Right atrium auricular region (tissue), 2 donors: ENCODE measurements at regions not wholly inside any gene's neighbourhood (a gene's known extent, or its start where the extent isn't known, plus 50 kb on each side); places are given as distances from the start of the nearest gene placed in this dataset.

ENCODE experiments used
- DNase-seq: peaks from one replicate; pipeline ENCODE4 v3.0.0-alpha.2; 2019; ENCODE audit warnings: low spot score
- H3K27ac ChIP-seq, 2 donors: fragments of 200-600 bp; sonication (generic); 1 replicate in 1 of 2; 2 replicates in 1 of 2; pipeline ENCODE4 v1.5.1; 2016 to 2019
- H3K27me3 ChIP-seq, 2 donors: fragments of 200-600 bp; sonication (generic); one replicate each; pipeline versions ENCODE4 v1.5.1 to v1.6.0; 2017 to 2019
- H3K36me3 ChIP-seq: fragments of 200-600 bp; sonication (generic); one replicate; pipeline ENCODE4 v1.5.1; 2016
- H3K4me1 ChIP-seq, 2 donors: fragments of 200-600 bp; sonication (generic); one replicate each; pipeline versions ENCODE4 v1.5.1 to v1.6.0; 2017 to 2019
- H3K4me3 ChIP-seq, 2 donors: fragments of 200-600 bp; sonication (generic); 1 replicate in 1 of 2; 2 replicates in 1 of 2; pipeline ENCODE4 v1.5.1; 2017 to 2019; ENCODE audit warnings: mild to moderate bottlenecking in 1 of 2, moderate library complexity in 1 of 2
- H3K9me3 ChIP-seq, 2 donors: fragments of 200-600 bp; sonication (generic); one replicate each; pipeline ENCODE4 v1.5.1; 2019
- TF ChIP-seq, protein P1 (sequence below), 2 donors: fragments of 200-600 bp; sonication (generic); IDR thresholded peaks; one replicate each; pipeline ENCODE4 v1.5.1; 2019; ENCODE audit warnings: antibody characterized with exemption in 2 of 2

DNA sequence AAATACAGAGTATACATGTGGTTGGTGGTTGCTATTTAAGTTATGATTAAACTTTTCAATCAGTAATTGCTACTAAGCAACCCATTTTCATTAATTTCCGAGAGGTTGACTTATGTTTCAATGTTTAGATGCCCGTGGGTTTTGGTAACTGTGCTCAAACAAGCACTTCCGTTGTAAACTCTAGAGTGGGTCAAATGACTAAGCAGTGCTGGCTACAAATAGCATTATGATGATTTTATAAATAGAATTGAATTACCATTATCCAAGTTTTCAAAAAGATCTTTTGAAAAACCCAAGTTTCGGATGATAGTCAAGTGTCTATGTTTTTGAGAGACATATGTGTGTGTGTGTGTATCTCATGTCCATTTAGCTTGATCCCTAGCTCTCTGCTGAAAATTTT, 2369.4 kb upstream of the ACO1 start:
- H3K36me3 ChIP-seq = no peaks in the 10 kb centered on the region
- H3K27ac ChIP-seq = no peak overlapping the region
- no peaks in the 10 kb centered on the region for H3K9me3 ChIP-seq
- no peak overlapping the region for H3K4me3 ChIP-seq
- H3K4me1 ChIP-seq = no peaks in the 10 kb centered on the region
- TF ChIP-seq, protein P1, sequence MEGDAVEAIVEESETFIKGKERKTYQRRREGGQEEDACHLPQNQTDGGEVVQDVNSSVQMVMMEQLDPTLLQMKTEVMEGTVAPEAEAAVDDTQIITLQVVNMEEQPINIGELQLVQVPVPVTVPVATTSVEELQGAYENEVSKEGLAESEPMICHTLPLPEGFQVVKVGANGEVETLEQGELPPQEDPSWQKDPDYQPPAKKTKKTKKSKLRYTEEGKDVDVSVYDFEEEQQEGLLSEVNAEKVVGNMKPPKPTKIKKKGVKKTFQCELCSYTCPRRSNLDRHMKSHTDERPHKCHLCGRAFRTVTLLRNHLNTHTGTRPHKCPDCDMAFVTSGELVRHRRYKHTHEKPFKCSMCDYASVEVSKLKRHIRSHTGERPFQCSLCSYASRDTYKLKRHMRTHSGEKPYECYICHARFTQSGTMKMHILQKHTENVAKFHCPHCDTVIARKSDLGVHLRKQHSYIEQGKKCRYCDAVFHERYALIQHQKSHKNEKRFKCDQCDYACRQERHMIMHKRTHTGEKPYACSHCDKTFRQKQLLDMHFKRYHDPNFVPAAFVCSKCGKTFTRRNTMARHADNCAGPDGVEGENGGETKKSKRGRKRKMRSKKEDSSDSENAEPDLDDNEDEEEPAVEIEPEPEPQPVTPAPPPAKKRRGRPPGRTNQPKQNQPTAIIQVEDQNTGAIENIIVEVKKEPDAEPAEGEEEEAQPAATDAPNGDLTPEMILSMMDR (IDR thresholded peaks at IDR 0.05) = no peak
- H3K27me3 ChIP-seq = no peaks in the 10 kb centered on the region
- DNase-seq = no peak

GRCh38 chr9:30020161-30020560, 2364.3 kb upstream of the ACO1 start:
- TF ChIP-seq, protein P1 (IDR thresholded peaks at IDR 0.05) = no peak
- no peak for DNase-seq
- no peaks in the 10 kb centered on the region for H3K36me3 ChIP-seq
- H3K4me1 ChIP-seq = no peaks in the 10 kb centered on the region
- no peaks in the 10 kb centered on the region for H3K27me3 ChIP-seq
- H3K9me3 ChIP-seq = no peaks in the 10 kb centered on the region
- no peak overlapping the region for H3K4me3 ChIP-seq
- no peak overlapping the region for H3K27ac ChIP-seq

- H3K36me3 ChIP-seq = no peaks in the 10 kb centered on the region
- H3K27ac ChIP-seq = no peak overlapping the region
- no peaks in the 10 kb centered on the region for H3K27me3 ChIP-seq
- no peak for DNase-seq
- H3K4me1 ChIP-seq = no peaks in the 10 kb centered on the region
- H3K4me3 ChIP-seq = no peak overlapping the region
- TF ChIP-seq, protein P1 (IDR thresholded peaks at IDR 0.05) = no peak
- H3K9me3 ChIP-seq = no peaks in the 10 kb centered on the region
These were observed 2348.7 kb upstream of the ACO1 start for GRCh38 chr9:30035761-30036160.

- H3K36me3 ChIP-seq = no peaks in the 10 kb centered on the region
- H3K27me3 ChIP-seq = no peaks in the 10 kb centered on the region
- no peaks in the 10 kb centered on the region for H3K4me1 ChIP-seq
- no peaks in the 10 kb centered on the region for H3K9me3 ChIP-seq
- DNase-seq = no peak
- H3K27ac ChIP-seq = no peak overlapping the region
- H3K4me3 ChIP-seq = no peak overlapping the region
- TF ChIP-seq, protein P1 (IDR thresholded peaks at IDR 0.05) = no peak
These were observed 2347.9 kb upstream of the ACO1 start for GRCh38 chr9:30036558-30036957.

GRCh38 chr9:30039712-30040111, 2344.7 kb upstream of the ACO1 start:
- no peak overlapping the region for H3K4me3 ChIP-seq
- H3K9me3 ChIP-seq = no peaks in the 10 kb centered on the region
- H3K27me3 ChIP-seq = no peaks in the 10 kb centered on the region

GRCh38 chr9:30048396-30048795, 2336.0 kb upstream of the ACO1 start:
- no peaks in the 10 kb centered on the region for H3K36me3 ChIP-seq
- H3K4me3 ChIP-seq = no peak overlapping the region
- DNase-seq = no peak
- H3K27me3 ChIP-seq = no peaks in the 10 kb centered on the region
- TF ChIP-seq, protein P1 (IDR thresholded peaks at IDR 0.05) = no peak
- no peaks in the 10 kb centered on the region for H3K9me3 ChIP-seq
- H3K4me1 ChIP-seq = no peaks in the 10 kb centered on the region
- H3K27ac ChIP-seq = no peak overlapping the region

More at GRCh38 chr9:30039712-30040111, 2344.7 kb upstream of the ACO1 start:
- H3K36me3 ChIP-seq = no peaks in the 10 kb centered on the region
- TF ChIP-seq, protein P1 (IDR thresholded peaks at IDR 0.05) = no peak
- no peak overlapping the region for H3K27ac ChIP-seq
- no peak for DNase-seq
- no peaks in the 10 kb centered on the region for H3K4me1 ChIP-seq
